DOHH2 (cell line): ENCODE measurements at regions not wholly inside any gene's neighbourhood (a gene's known extent, or its start where the extent isn't known, plus 50 kb on each side); places are given as distances from the start of the nearest gene placed in this dataset.

Source experiments
- EZH2phosphoT487 ChIP-seq: fragments of 200-600 bp; sonication (generic); IDR thresholded peaks from 2 replicates; pipeline ENCODE4 v1.6.1; 2017; ENCODE audit warnings: borderline replicate concordance, mild to moderate bottlenecking, antibody characterized with exemption, low read length, moderate library complexity, mixed read lengths
- TF ChIP-seq, protein P1 (sequence below): fragments of 200-600 bp; sonication (generic); IDR thresholded peaks from one replicate; pipeline ENCODE4 v1.5.1; 2014; ENCODE audit warnings: antibody characterized with exemption, mild to moderate bottlenecking, low read depth, low read length; ENCODE audit not compliant: poor library complexity, severe bottlenecking

DNA sequence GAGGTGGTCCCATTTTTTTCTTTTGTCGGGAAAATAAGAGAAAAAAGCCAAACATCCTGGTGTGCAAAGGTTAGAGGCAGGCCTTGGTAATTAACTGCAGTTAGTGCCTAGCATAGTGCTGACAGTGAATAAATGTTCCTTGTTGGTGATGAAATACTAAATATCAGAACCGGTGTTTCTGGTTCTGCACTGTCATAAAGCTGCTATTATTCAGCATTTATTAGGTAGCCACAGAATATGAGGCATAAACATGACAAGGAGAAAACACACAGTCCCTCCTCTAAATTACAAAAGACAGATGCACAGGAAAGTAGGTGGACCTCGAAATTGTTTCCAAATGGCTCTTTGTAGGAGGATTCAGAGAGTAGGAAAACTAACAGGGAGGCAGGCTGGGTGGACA, 122.0 kb upstream of the ADGRL2 start:
- TF ChIP-seq, protein P1, sequence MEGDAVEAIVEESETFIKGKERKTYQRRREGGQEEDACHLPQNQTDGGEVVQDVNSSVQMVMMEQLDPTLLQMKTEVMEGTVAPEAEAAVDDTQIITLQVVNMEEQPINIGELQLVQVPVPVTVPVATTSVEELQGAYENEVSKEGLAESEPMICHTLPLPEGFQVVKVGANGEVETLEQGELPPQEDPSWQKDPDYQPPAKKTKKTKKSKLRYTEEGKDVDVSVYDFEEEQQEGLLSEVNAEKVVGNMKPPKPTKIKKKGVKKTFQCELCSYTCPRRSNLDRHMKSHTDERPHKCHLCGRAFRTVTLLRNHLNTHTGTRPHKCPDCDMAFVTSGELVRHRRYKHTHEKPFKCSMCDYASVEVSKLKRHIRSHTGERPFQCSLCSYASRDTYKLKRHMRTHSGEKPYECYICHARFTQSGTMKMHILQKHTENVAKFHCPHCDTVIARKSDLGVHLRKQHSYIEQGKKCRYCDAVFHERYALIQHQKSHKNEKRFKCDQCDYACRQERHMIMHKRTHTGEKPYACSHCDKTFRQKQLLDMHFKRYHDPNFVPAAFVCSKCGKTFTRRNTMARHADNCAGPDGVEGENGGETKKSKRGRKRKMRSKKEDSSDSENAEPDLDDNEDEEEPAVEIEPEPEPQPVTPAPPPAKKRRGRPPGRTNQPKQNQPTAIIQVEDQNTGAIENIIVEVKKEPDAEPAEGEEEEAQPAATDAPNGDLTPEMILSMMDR = no peak
- no peak for TF ChIP-seq EZH2phosphoT487
